Astrocyte of the cerebellum (primary cell): ENCODE measurements at regions not wholly inside any gene's neighbourhood (a gene's known extent, or its start where the extent isn't known, plus 50 kb on each side); places are given as distances from the start of the nearest gene placed in this dataset.

ENCODE experiments used
- DNase-seq: peaks from one replicate; pipeline ENCODE4 v3.0.0-alpha.2; 2011; ENCODE audit warnings: low read depth
- H3K4me3 ChIP-seq: 2 replicates; pipeline ENCODE4 v1.5.1; 2011; ENCODE audit warnings: mild to moderate bottlenecking, low read depth, low read length, moderate library complexity
- CTCF ChIP-seq: IDR thresholded peaks from 2 replicates; pipeline ENCODE4 v1.5.1; 2012; ENCODE audit warnings: low read length, low read depth, moderate library complexity, mild to moderate bottlenecking; ENCODE audit errors: missing control alignments
- in situ Hi-C: cut with HindIII; loops from 2 replicates; pipeline ENCODE4 v1.10.0; 2017; ENCODE audit warnings: low sequenced_read_pairs

- H3K4me3 ChIP-seq = no peak overlapping the region
- in situ Hi-C loops = no loop called here
- no peak for TF ChIP-seq CTCF
- DNase-seq = no peak
These were observed 1313.9 kb upstream of the SLC39A10 start for GRCh38 chr2:194343167-194343566.

GRCh38 chr2:194332799-194333490 is 1324.1 kb upstream of the SLC39A10 start:
- no peak overlapping the region for H3K4me3 ChIP-seq
- DNase-seq = no peak
- TF ChIP-seq CTCF = no peak
- in situ Hi-C loops = no loop called here

GRCh38 chr2:194328456-194328855 is 1328.6 kb upstream of the SLC39A10 start:
- DNase-seq = no peak
- no peak overlapping the region for H3K4me3 ChIP-seq
- TF ChIP-seq CTCF = no peak
- in situ Hi-C loops = no loop called here

- no peak for DNase-seq
- in situ Hi-C loops = no loop called here
- TF ChIP-seq CTCF = no peak
- H3K4me3 ChIP-seq = no peak overlapping the region
These were observed 1329.7 kb upstream of the SLC39A10 start for GRCh38 chr2:194327196-194327888.

GRCh38 chr2:194323740-194324139 is 1333.3 kb upstream of the SLC39A10 start:
- no peak for TF ChIP-seq CTCF
- in situ Hi-C loops = no loop called here
- DNase-seq = no peak
- no peak overlapping the region for H3K4me3 ChIP-seq

GRCh38 chr2:194320520-194320919 is 1336.5 kb upstream of the SLC39A10 start:
- no peak overlapping the region for H3K4me3 ChIP-seq
- no peak for TF ChIP-seq CTCF
- no peak for DNase-seq
- in situ Hi-C loops = no loop called here
